ENCODE measurements at regions not wholly inside any gene's neighbourhood (a gene's known extent, or its start where the extent isn't known, plus 50 kb on each side); places are given as distances from the start of the nearest gene placed in this dataset.
"Not testable (repeated sequence)": the region's sequence is repeated elsewhere in the genome, so short reads cannot be mapped to it uniquely, and the experiment has no call there.

DNA sequence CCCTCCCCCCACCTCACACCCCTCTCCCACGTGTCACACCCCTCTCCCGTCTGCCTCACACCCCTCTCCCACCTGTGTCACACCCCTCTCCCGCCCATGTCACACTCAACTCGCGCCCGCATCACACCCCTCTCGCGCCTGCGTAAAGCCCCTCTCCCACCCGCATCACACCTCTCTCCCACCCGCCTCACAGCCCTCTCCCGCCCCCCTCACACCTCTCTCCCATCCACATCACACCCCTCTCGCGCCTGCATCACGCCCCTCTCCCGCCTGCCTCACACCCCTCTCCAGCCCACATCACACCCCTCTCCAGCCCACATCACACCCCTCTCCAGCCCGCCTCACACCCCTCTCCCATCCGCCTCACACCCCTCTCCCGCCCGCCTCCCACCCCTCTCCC is 173.5 kb upstream of the FOXD4L5 start (continued):
- TF ChIP-seq CTCF (IDR thresholded peaks at IDR 0.05 in 2 of 3, conservative IDR thresholded peaks at IDR 0.05 in 1 of 3; ENCODE audit: borderline replicate concordance in 1 of 3, insufficient read depth in 1 of 3, low read depth in 2 of 3, low read length in 2 of 3) (no peak), ZBTB33 (IDR thresholded peaks at IDR 0.05; ENCODE audit: extremely low read depth, insufficient replicate concordance, low read length) (no peak), ELF1 (IDR thresholded peaks at IDR 0.05; ENCODE audit: borderline replicate concordance, low read depth) (no peak), SIN3A (IDR thresholded peaks at IDR 0.05; ENCODE audit: low read depth) (no peak), EZH2 (IDR thresholded peaks at IDR 0.05) (no peak), POLR2A (IDR thresholded peaks at IDR 0.05; ENCODE audit: borderline replicate concordance, extremely low read depth, insufficient read depth, insufficient read length) (no peak), ZFX (IDR thresholded peaks at IDR 0.05) (no peak)
- TF ChIP-seq, protein P1, sequence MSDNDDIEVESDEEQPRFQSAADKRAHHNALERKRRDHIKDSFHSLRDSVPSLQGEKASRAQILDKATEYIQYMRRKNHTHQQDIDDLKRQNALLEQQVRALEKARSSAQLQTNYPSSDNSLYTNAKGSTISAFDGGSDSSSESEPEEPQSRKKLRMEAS (IDR thresholded peaks at IDR 0.05): no peak

- H2AFZ ChIP-seq (ENCODE audit: low read depth, low read length, poor library complexity, severe bottlenecking); BruUV-seq (replicated peaks); H3K4me2 ChIP-seq (ENCODE audit: low read length); H3K4me3 ChIP-seq (replicated peaks in 1 of 2; ENCODE audit: low read depth in 1 of 2, low read length in 2 of 2); DNase-seq (ENCODE audit: low read depth, low spot score); CTCF ChIA-PET; intact Hi-C loops (cut with micrococcal nuclease); H3K36me3 ChIP-seq (ENCODE audit: control insufficient read depth in 1 of 2, insufficient read depth in 2 of 2, low read length in 2 of 2); H3K79me2 ChIP-seq (ENCODE audit: insufficient read depth, low read length); H3K4me1 ChIP-seq (ENCODE audit: control insufficient read depth in 1 of 2, insufficient read depth in 2 of 2, low read length in 2 of 2); ATAC-seq; H3K9me2 ChIP-seq (ENCODE audit: insufficient read depth); POLR2A ChIA-PET; H3K9ac ChIP-seq (ENCODE audit: low read length); RAD21 ChIA-PET (ENCODE audit: low non-redundant PET in 1 of 2, low total read pairs in 2 of 2, uncharacterized antibody in 2 of 2, unreplicated experiment in 2 of 2); H4K20me1 ChIP-seq (ENCODE audit: insufficient read depth); H3K9me3 ChIP-seq (ENCODE audit: control insufficient read depth in 1 of 2, insufficient read depth in 1 of 2, low read depth in 1 of 2, low read length in 2 of 2); H3K27ac ChIP-seq (ENCODE audit: low read depth, low read length); H3K27me3 ChIP-seq (ENCODE audit: insufficient read depth, low read length): not testable (repeated sequence)
These were observed 172.0 kb upstream of the FOXD4L5 start for GRCh38 chr9:65456991-65457390.

GRCh38 chr9:65455751-65456647 is 171.0 kb upstream of the FOXD4L5 start:
- H3K79me2 ChIP-seq (ENCODE audit: insufficient read depth, low read length); H2AFZ ChIP-seq (ENCODE audit: low read depth, low read length, poor library complexity, severe bottlenecking); H3K9ac ChIP-seq (ENCODE audit: low read length); H3K27ac ChIP-seq (ENCODE audit: low read depth, low read length); H3K36me3 ChIP-seq (ENCODE audit: control insufficient read depth in 1 of 2, insufficient read depth in 2 of 2, low read length in 2 of 2); H3K9me2 ChIP-seq (ENCODE audit: insufficient read depth); POLR2A ChIA-PET; ATAC-seq; BruUV-seq (replicated peaks); H3K4me3 ChIP-seq (replicated peaks in 1 of 2; ENCODE audit: low read depth in 1 of 2, low read length in 2 of 2); RAD21 ChIA-PET (ENCODE audit: low non-redundant PET in 1 of 2, low total read pairs in 2 of 2, uncharacterized antibody in 2 of 2, unreplicated experiment in 2 of 2); H3K4me1 ChIP-seq (ENCODE audit: control insufficient read depth in 1 of 2, insufficient read depth in 2 of 2, low read length in 2 of 2); H3K27me3 ChIP-seq (ENCODE audit: insufficient read depth, low read length); H3K9me3 ChIP-seq (ENCODE audit: control insufficient read depth in 1 of 2, insufficient read depth in 1 of 2, low read depth in 1 of 2, low read length in 2 of 2); intact Hi-C loops (cut with micrococcal nuclease); CTCF ChIA-PET; H4K20me1 ChIP-seq (ENCODE audit: insufficient read depth); DNase-seq (ENCODE audit: low read depth, low spot score); H3K4me2 ChIP-seq (ENCODE audit: low read length): not testable (repeated sequence)
